ENCODE measurements at regions not wholly inside any gene's neighbourhood (a gene's known extent, or its start where the extent isn't known, plus 50 kb on each side); places are given as distances from the start of the nearest gene placed in this dataset.

GRCh38 chr7:46507560-46507959, 586.5 kb upstream of the IGFBP3 start:
- TF ChIP-seq EZH2phosphoT487 (IDR thresholded peaks at IDR 0.05; ENCODE audit: borderline replicate concordance, low read depth, low read length) (no peak), CTCF (conservative IDR thresholded peaks at IDR 0.05; ENCODE audit: low read length) (no peak)
